ENCODE measurements at regions not wholly inside any gene's neighbourhood (a gene's known extent, or its start where the extent isn't known, plus 50 kb on each side); places are given as distances from the start of the nearest gene placed in this dataset.
"Not testable (repeated sequence)": the region's sequence is repeated elsewhere in the genome, so short reads cannot be mapped to it uniquely, and the experiment has no call there.

- no peak for DNase-seq (ENCODE audit: low read depth)
- no peak for TF ChIP-seq CTCF (IDR thresholded peaks at IDR 0.05; ENCODE audit: insufficient read depth, low read depth, low read length)
Observed at GRCh38 chr15:50857763-50858162, 50.7 kb upstream of the AP4E1 start.

GRCh38 chr15:50854601-50855490 lies 53.6 kb upstream of the AP4E1 start:
- DNase-seq (ENCODE audit: low read depth): peak; percentile 68
- H3K4me3 ChIP-seq (ENCODE audit: low read depth, low read length): no peak overlapping the region
- TF ChIP-seq CTCF (IDR thresholded peaks at IDR 0.05; ENCODE audit: insufficient read depth, low read depth, low read length): no peak

More at GRCh38 chr15:50857763-50858162, 50.7 kb upstream of the AP4E1 start:
- no peak overlapping the region for H3K4me3 ChIP-seq (ENCODE audit: low read depth, low read length)

- TF ChIP-seq CTCF (IDR thresholded peaks at IDR 0.05; ENCODE audit: insufficient read depth, low read depth, low read length): no peak
- no peak for DNase-seq (ENCODE audit: low read depth)
- H3K4me3 ChIP-seq (ENCODE audit: low read depth, low read length): no peak overlapping the region
Observed at GRCh38 chr15:50850003-50850402, 58.5 kb upstream of the AP4E1 start.

- H3K4me3 ChIP-seq (ENCODE audit: low read depth, low read length): no peak overlapping the region
- no peak for DNase-seq (ENCODE audit: low read depth)
- no peak for TF ChIP-seq CTCF (IDR thresholded peaks at IDR 0.05; ENCODE audit: insufficient read depth, low read depth, low read length)
Observed at GRCh38 chr15:50848349-50848748, 60.1 kb upstream of the AP4E1 start.

GRCh38 chr15:50845181-50845580 lies 63.3 kb upstream of the AP4E1 start:
- not testable (repeated sequence) for DNase-seq (ENCODE audit: low read depth); H3K4me3 ChIP-seq (ENCODE audit: low read depth, low read length)

- H3K4me3 ChIP-seq (ENCODE audit: low read depth, low read length): no peak overlapping the region
- no peak for DNase-seq (ENCODE audit: low read depth)
- TF ChIP-seq CTCF (IDR thresholded peaks at IDR 0.05; ENCODE audit: insufficient read depth, low read depth, low read length): no peak
Observed at GRCh38 chr15:50840520-50840919, 68.0 kb upstream of the AP4E1 start.

GRCh38 chr15:50837256-50837770 lies 71.2 kb upstream of the AP4E1 start:
- H3K4me3 ChIP-seq (ENCODE audit: low read depth, low read length): no peak overlapping the region
- TF ChIP-seq CTCF (IDR thresholded peaks at IDR 0.05; ENCODE audit: insufficient read depth, low read depth, low read length): no peak
- DNase-seq (ENCODE audit: low read depth): no peak
